SK-N-SH treated with all-trans-retinoic acid at 6 μM for 48 hours (cell line): ENCODE measurements at regions not wholly inside any gene's neighbourhood (a gene's known extent, or its start where the extent isn't known, plus 50 kb on each side); places are given as distances from the start of the nearest gene placed in this dataset.

Experiments
- ESRRG ChIP-seq: fragments of 250-450 bp; sonication (Bioruptor Pico); IDR thresholded peaks from 2 replicates; pipeline ENCODE4 v1.6.1; 2021; ENCODE audit warnings: mild to moderate bottlenecking
- OSR1 ChIP-seq: fragments of 250-450 bp; sonication (Bioruptor Pico); IDR thresholded peaks from 2 replicates; pipeline ENCODE4 v1.8.0; 2022; ENCODE audit warnings: moderate library complexity, mild to moderate bottlenecking, inconsistent platforms
- RARB ChIP-seq: fragments of 250-450 bp; sonication (Bioruptor Pico); IDR thresholded peaks from 2 replicates; pipeline ENCODE4 v1.8.0; 2021; ENCODE audit warnings: mild to moderate bottlenecking, moderate library complexity
- ZFP30 ChIP-seq: fragments of 450-650 bp; formaldehyde crosslinking; IDR thresholded peaks from 2 replicates; pipeline ENCODE4 v1.5.0; 2022; ENCODE audit warnings: mild to moderate bottlenecking, moderate library complexity
- ZNF565 ChIP-seq: fragments of 450-650 bp; formaldehyde crosslinking; conservative IDR thresholded peaks from 2 replicates; pipeline ENCODE4 v1.5.0; 2020; ENCODE audit warnings: low read depth, mild to moderate bottlenecking, moderate library complexity
- ZNF8 ChIP-seq: fragments of 450-650 bp; formaldehyde crosslinking; IDR thresholded peaks from 2 replicates; pipeline ENCODE4 v1.5.0; 2020; ENCODE audit warnings: mild to moderate bottlenecking, moderate library complexity
- TF ChIP-seq, protein P1 (sequence below): fragments of 250-450 bp; sonication (Bioruptor Pico); IDR thresholded peaks from 2 replicates; pipeline ENCODE4 v1.8.0; 2020; ENCODE audit warnings: mild to moderate bottlenecking, moderate library complexity, borderline replicate concordance
- TF ChIP-seq, protein P2 (sequence below): fragments of 250-450 bp; sonication (Bioruptor Pico); IDR thresholded peaks from 2 replicates; pipeline ENCODE4 v1.5.1; 2020; ENCODE audit warnings: low read depth, mild to moderate bottlenecking, moderate library complexity
- TF ChIP-seq, protein P3 (sequence below): fragments of 250-450 bp; sonication (Bioruptor Pico); IDR thresholded peaks from 2 replicates; pipeline ENCODE4 v1.5.0; 2020; ENCODE audit warnings: mild to moderate bottlenecking, moderate library complexity

DNA sequence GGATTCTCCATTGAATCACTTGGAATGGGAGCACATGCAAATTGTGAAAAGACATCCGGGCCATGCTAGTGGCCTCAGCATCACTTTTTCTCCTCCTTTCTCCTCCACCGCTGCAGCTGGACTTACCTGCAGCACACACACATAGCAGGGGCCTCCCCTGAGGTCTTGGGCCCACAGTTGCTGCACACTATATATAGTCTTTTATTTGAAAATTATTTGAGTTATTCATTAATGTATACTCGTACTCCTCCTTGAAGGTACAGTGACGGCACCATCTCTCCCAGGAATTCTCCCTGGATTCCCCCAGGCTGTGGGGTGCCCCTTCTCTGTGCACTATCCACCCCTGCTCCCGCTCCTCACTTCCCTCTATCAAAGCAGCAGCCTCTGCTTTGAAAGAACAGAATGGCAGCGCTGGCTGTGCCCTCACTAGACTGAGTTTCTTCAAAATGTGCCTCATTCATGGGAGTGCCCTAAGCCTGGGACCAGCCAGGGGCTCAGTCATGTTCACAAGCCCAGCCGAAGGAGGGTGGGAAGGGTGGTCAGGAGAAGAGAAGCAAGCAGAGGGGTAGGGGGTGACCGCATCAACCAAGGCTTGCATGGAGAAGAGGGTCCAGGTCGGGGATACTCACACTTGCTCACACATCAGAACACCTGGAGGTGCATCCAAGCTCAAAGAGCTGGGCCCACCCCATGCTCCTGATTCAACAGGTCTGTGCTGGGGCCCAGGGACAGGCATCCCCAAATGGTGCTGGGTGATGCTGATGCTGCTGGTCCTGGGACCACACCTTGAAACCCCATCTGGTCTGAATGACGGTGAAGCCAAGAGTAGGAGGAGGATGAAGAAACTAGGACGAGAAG, 156.2 kb upstream of the ZMIZ1 start:
- TF ChIP-seq ZNF565 (CRISPR knock-in tag) (no peak), ZFP30 (CRISPR knock-in tag) (no peak), RARB (CRISPR knock-in tag) (no peak), OSR1 (no peak), ZNF8 (CRISPR knock-in tag) (no peak), ESRRG (no peak)
- TF ChIP-seq, protein P1, sequence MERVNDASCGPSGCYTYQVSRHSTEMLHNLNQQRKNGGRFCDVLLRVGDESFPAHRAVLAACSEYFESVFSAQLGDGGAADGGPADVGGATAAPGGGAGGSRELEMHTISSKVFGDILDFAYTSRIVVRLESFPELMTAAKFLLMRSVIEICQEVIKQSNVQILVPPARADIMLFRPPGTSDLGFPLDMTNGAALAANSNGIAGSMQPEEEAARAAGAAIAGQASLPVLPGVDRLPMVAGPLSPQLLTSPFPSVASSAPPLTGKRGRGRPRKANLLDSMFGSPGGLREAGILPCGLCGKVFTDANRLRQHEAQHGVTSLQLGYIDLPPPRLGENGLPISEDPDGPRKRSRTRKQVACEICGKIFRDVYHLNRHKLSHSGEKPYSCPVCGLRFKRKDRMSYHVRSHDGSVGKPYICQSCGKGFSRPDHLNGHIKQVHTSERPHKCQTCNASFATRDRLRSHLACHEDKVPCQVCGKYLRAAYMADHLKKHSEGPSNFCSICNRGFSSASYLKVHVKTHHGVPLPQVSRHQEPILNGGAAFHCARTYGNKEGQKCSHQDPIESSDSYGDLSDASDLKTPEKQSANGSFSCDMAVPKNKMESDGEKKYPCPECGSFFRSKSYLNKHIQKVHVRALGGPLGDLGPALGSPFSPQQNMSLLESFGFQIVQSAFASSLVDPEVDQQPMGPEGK (CRISPR knock-in tag): no peak
- TF ChIP-seq, protein P2, sequence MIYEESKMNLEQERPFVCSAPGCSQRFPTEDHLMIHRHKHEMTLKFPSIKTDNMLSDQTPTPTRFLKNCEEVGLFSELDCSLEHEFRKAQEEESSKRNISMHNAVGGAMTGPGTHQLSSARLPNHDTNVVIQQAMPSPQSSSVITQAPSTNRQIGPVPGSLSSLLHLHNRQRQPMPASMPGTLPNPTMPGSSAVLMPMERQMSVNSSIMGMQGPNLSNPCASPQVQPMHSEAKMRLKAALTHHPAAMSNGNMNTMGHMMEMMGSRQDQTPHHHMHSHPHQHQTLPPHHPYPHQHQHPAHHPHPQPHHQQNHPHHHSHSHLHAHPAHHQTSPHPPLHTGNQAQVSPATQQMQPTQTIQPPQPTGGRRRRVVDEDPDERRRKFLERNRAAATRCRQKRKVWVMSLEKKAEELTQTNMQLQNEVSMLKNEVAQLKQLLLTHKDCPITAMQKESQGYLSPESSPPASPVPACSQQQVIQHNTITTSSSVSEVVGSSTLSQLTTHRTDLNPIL (CRISPR knock-in tag): no peak
- TF ChIP-seq, protein P3, sequence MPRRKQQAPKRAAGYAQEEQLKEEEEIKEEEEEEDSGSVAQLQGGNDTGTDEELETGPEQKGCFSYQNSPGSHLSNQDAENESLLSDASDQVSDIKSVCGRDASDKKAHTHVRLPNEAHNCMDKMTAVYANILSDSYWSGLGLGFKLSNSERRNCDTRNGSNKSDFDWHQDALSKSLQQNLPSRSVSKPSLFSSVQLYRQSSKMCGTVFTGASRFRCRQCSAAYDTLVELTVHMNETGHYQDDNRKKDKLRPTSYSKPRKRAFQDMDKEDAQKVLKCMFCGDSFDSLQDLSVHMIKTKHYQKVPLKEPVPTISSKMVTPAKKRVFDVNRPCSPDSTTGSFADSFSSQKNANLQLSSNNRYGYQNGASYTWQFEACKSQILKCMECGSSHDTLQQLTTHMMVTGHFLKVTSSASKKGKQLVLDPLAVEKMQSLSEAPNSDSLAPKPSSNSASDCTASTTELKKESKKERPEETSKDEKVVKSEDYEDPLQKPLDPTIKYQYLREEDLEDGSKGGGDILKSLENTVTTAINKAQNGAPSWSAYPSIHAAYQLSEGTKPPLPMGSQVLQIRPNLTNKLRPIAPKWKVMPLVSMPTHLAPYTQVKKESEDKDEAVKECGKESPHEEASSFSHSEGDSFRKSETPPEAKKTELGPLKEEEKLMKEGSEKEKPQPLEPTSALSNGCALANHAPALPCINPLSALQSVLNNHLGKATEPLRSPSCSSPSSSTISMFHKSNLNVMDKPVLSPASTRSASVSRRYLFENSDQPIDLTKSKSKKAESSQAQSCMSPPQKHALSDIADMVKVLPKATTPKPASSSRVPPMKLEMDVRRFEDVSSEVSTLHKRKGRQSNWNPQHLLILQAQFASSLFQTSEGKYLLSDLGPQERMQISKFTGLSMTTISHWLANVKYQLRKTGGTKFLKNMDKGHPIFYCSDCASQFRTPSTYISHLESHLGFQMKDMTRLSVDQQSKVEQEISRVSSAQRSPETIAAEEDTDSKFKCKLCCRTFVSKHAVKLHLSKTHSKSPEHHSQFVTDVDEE: no peak
